ENCODE measurements at regions not wholly inside any gene's neighbourhood (a gene's known extent, or its start where the extent isn't known, plus 50 kb on each side); places are given as distances from the start of the nearest gene placed in this dataset.

- Histone ChIP-seq H3K9me3 (ENCODE audit: control insufficient read depth in 1 of 2, insufficient read depth in 1 of 2, low read depth in 1 of 2, low read length in 2 of 2) (peaks cover 0 to 12% of the 10 kb centered on the region in 2 experiments; a peak in 2 of 4 replicates), H3K36me3 (ENCODE audit: control insufficient read depth in 1 of 2, insufficient read depth in 2 of 2, low read length in 2 of 2) (no peaks in the 10 kb centered on the region), H3K4me1 (ENCODE audit: control insufficient read depth in 1 of 2, insufficient read depth in 2 of 2, low read length in 2 of 2) (no peaks in the 10 kb centered on the region), H3K27ac (ENCODE audit: low read depth, low read length) (no peak overlapping the region), H2AFZ (ENCODE audit: low read depth, low read length, poor library complexity, severe bottlenecking) (no peak overlapping the region), H3K9ac (ENCODE audit: low read length) (no peak overlapping the region), H3K4me2 (ENCODE audit: low read length) (no peak overlapping the region), H3K79me2 (ENCODE audit: insufficient read depth, low read length) (no peaks in the 10 kb centered on the region), H3K4me3 (replicated peaks in 1 of 2; ENCODE audit: low read depth in 1 of 2, low read length in 2 of 2) (no peak overlapping the region), H3K9me2 (ENCODE audit: insufficient read depth) (no peaks in the 10 kb centered on the region), H3K27me3 (ENCODE audit: insufficient read depth, low read length) (no peaks in the 10 kb centered on the region), H4K20me1 (ENCODE audit: insufficient read depth) (no peaks in the 10 kb centered on the region)
- CTCF ChIA-PET = no interaction called here
- ATAC-seq (no peak), DNase-seq (ENCODE audit: low read depth, low spot score) (no peak)
- intact Hi-C loops (cut with micrococcal nuclease) = no loop called here
- no TSS peak for BruUV-seq (replicated peaks)
- POLR2A ChIA-PET = no interaction called here
- RAD21 ChIA-PET (ENCODE audit: low non-redundant PET in 1 of 2, low total read pairs in 2 of 2, uncharacterized antibody in 2 of 2, unreplicated experiment in 2 of 2) = no interaction called here
- no peak for TF ChIP-seq SRF (IDR thresholded peaks at IDR 0.05; ENCODE audit: low read depth)
- TF ChIP-seq, protein P1, sequence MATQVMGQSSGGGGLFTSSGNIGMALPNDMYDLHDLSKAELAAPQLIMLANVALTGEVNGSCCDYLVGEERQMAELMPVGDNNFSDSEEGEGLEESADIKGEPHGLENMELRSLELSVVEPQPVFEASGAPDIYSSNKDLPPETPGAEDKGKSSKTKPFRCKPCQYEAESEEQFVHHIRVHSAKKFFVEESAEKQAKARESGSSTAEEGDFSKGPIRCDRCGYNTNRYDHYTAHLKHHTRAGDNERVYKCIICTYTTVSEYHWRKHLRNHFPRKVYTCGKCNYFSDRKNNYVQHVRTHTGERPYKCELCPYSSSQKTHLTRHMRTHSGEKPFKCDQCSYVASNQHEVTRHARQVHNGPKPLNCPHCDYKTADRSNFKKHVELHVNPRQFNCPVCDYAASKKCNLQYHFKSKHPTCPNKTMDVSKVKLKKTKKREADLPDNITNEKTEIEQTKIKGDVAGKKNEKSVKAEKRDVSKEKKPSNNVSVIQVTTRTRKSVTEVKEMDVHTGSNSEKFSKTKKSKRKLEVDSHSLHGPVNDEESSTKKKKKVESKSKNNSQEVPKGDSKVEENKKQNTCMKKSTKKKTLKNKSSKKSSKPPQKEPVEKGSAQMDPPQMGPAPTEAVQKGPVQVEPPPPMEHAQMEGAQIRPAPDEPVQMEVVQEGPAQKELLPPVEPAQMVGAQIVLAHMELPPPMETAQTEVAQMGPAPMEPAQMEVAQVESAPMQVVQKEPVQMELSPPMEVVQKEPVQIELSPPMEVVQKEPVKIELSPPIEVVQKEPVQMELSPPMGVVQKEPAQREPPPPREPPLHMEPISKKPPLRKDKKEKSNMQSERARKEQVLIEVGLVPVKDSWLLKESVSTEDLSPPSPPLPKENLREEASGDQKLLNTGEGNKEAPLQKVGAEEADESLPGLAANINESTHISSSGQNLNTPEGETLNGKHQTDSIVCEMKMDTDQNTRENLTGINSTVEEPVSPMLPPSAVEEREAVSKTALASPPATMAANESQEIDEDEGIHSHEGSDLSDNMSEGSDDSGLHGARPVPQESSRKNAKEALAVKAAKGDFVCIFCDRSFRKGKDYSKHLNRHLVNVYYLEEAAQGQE (IDR thresholded peaks at IDR 0.05; ENCODE audit: low read depth) = no peak
- no peak for TF ChIP-seq ELF1 (IDR thresholded peaks at IDR 0.05; ENCODE audit: borderline replicate concordance, low read depth)
- TF ChIP-seq EZH2phosphoT487 (IDR thresholded peaks at IDR 0.05; ENCODE audit: borderline replicate concordance) = no peak
- TF ChIP-seq, protein P2, sequence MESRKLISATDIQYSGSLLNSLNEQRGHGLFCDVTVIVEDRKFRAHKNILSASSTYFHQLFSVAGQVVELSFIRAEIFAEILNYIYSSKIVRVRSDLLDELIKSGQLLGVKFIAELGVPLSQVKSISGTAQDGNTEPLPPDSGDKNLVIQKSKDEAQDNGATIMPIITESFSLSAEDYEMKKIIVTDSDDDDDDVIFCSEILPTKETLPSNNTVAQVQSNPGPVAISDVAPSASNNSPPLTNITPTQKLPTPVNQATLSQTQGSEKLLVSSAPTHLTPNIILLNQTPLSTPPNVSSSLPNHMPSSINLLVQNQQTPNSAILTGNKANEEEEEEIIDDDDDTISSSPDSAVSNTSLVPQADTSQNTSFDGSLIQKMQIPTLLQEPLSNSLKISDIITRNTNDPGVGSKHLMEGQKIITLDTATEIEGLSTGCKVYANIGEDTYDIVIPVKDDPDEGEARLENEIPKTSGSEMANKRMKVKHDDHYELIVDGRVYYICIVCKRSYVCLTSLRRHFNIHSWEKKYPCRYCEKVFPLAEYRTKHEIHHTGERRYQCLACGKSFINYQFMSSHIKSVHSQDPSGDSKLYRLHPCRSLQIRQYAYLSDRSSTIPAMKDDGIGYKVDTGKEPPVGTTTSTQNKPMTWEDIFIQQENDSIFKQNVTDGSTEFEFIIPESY (IDR thresholded peaks at IDR 0.05; ENCODE audit: extremely low read depth, insufficient replicate concordance, low read length) = no peak
- TF ChIP-seq POLR2AphosphoS5 (IDR thresholded peaks at IDR 0.05; ENCODE audit: low read depth, low read length) = no peak
- no peak for TF ChIP-seq YY1 (IDR thresholded peaks at IDR 0.05; ENCODE audit: extremely low read depth, insufficient replicate concordance, low read depth, low read length)
Measured at GRCh38 chr15:93789441-93789840, 441.9 kb upstream of the MCTP2 start.
